SU-DHL-6 (cell line): ENCODE measurements at regions not wholly inside any gene's neighbourhood (a gene's known extent, or its start where the extent isn't known, plus 50 kb on each side); places are given as distances from the start of the nearest gene placed in this dataset.

Experiments
- H2AFZ ChIP-seq: fragments of 200-600 bp; sonication (generic); 2 replicates; pipeline ENCODE4 v1.6.1; 2014; ENCODE audit warnings: low read depth, mild to moderate bottlenecking, moderate library complexity, mixed read lengths, antibody characterized with exemption, low read length; ENCODE audit not compliant: severe bottlenecking
- H3F3A ChIP-seq: fragments of 200-600 bp; shearing (Covaris generic); 2 replicates; pipeline ENCODE4 v1.6.0; 2016; ENCODE audit warnings: antibody characterized with exemption, mild to moderate bottlenecking; ENCODE audit not compliant: insufficient read depth
- H3K27ac ChIP-seq: fragments of 200-600 bp; sonication (generic); 2 replicates; pipeline ENCODE4 v1.5.1; 2016; ENCODE audit warnings: low read depth, mild to moderate bottlenecking, low read length, moderate library complexity, mixed read lengths
- H3K27me3 ChIP-seq: fragments of 200-600 bp; sonication (generic), shearing (Covaris generic); 2 replicates; pipeline ENCODE4 v1.6.0; 2014; ENCODE audit warnings: mild to moderate bottlenecking, low read length
- H3K36me3 ChIP-seq: fragments of 200-600 bp; sonication (generic); 2 replicates; pipeline ENCODE4 v1.6.1; 2014; ENCODE audit warnings: mild to moderate bottlenecking, low read length, mixed read lengths
- H3K4me2 ChIP-seq: fragments of 300-600, 200-600 bp; shearing (Covaris generic), sonication (generic); 2 replicates; pipeline ENCODE4 v1.6.0; 2014; ENCODE audit warnings: low read length, low read depth, mild to moderate bottlenecking; ENCODE audit not compliant: poor library complexity, severe bottlenecking
- H3K4me3 ChIP-seq: fragments of 200-600 bp; sonication (generic); 2 replicates; pipeline ENCODE4 v1.5.1; 2014; ENCODE audit warnings: antibody characterized with exemption, low read length, mild to moderate bottlenecking, mixed read lengths; ENCODE audit not compliant: insufficient read depth, poor library complexity, severe bottlenecking
- H3K79me2 ChIP-seq: fragments of 200-600 bp; sonication (generic); 2 replicates; pipeline ENCODE4 v1.6.1; 2014; ENCODE audit warnings: mild to moderate bottlenecking, low read length, moderate library complexity; ENCODE audit not compliant: insufficient read depth
- H3K9ac ChIP-seq: fragments of 200-600 bp; sonication (generic); 2 replicates; pipeline ENCODE4 v1.7.0; 2014; ENCODE audit warnings: mild to moderate bottlenecking, low read length
- H3K9me2 ChIP-seq: fragments of 200-600 bp; sonication (generic); replicated peaks from 2 replicates; pipeline ENCODE4 v1.6.1; 2014; ENCODE audit warnings: low read length; ENCODE audit not compliant: insufficient read depth
- H3K9me3 ChIP-seq: fragments of 200-600 bp; sonication (generic); 2 replicates; pipeline ENCODE4 v1.6.1; 2014; ENCODE audit warnings: low read length, mixed read lengths; ENCODE audit not compliant: insufficient read depth
- H4K20me1 ChIP-seq: fragments of 200-600 bp; sonication (generic); 2 replicates; pipeline ENCODE4 v1.6.1; 2014; ENCODE audit warnings: low read depth, mild to moderate bottlenecking, antibody characterized with exemption, low read length, moderate library complexity, mixed read lengths
- CTCF ChIP-seq: fragments of 200-600 bp; sonication (generic); IDR thresholded peaks from one replicate; pipeline ENCODE4 v1.5.1; 2017; ENCODE audit warnings: antibody characterized with exemption, mild to moderate bottlenecking, low read length, moderate library complexity; ENCODE audit not compliant: insufficient read depth, poor library complexity, severe bottlenecking
- EZH2phosphoT487 ChIP-seq: fragments of 200-600 bp; sonication (generic), shearing (Covaris generic); conservative IDR thresholded peaks from 2 replicates; pipeline ENCODE4 v1.6.1; 2018; ENCODE audit warnings: mild to moderate bottlenecking, antibody characterized with exemption, low read length, moderate library complexity, mixed read lengths

- no peaks in the 10 kb centered on the region for H3K9me2 ChIP-seq
- no peaks in the 10 kb centered on the region for H4K20me1 ChIP-seq
- TF ChIP-seq EZH2phosphoT487 = no peak
- TF ChIP-seq CTCF = no peak
- H3K4me3 ChIP-seq = no peak overlapping the region
- no peak overlapping the region for H3K9ac ChIP-seq
- H2AFZ ChIP-seq = no peak overlapping the region
- H3F3A ChIP-seq = no peaks in the 10 kb centered on the region
- no peaks in the 10 kb centered on the region for H3K79me2 ChIP-seq
- no peaks in the 10 kb centered on the region for H3K36me3 ChIP-seq
- H3K9me3 ChIP-seq = no peaks in the 10 kb centered on the region
- no peak overlapping the region for H3K27ac ChIP-seq
- no peaks in the 10 kb centered on the region for H3K27me3 ChIP-seq
- no peak overlapping the region for H3K4me2 ChIP-seq
These were observed 320.6 kb downstream of the ETAA1 start for GRCh38 chr2:67717692-67718091.

DNA sequence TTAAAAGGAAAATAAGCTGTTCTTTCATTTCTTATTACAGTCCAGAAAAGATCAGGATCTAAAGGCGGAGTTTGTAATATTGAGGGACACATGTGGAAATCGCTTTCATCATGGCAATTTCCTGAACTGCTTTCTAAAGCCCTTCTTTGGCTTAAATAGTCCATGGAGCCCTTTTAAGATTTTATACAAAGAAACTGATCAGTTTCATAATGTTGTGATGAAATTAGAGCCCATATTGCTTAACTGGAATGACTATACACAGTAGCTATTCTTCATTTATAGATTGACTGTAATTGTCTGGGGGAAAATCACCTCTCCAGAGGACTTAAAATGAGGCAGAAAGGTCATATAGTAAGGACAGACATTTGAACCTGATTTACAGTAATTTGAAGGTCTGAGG is 322.2 kb downstream of the ETAA1 start:
- H3K9ac ChIP-seq = no peak overlapping the region
- H3K36me3 ChIP-seq = no peaks in the 10 kb centered on the region
- no peak overlapping the region for H3K4me2 ChIP-seq
- no peak overlapping the region for H3K4me3 ChIP-seq
- H3K9me3 ChIP-seq = no peaks in the 10 kb centered on the region
- no peaks in the 10 kb centered on the region for H3K9me2 ChIP-seq
- H3F3A ChIP-seq = no peaks in the 10 kb centered on the region
- no peak overlapping the region for H3K27ac ChIP-seq
- H3K27me3 ChIP-seq = no peaks in the 10 kb centered on the region
- H2AFZ ChIP-seq = no peak overlapping the region
- no peaks in the 10 kb centered on the region for H4K20me1 ChIP-seq
- TF ChIP-seq CTCF (no peak), EZH2phosphoT487 (no peak)
- H3K79me2 ChIP-seq = no peaks in the 10 kb centered on the region

GRCh38 chr2:67721516-67721915 is 324.4 kb downstream of the ETAA1 start:
- H3K27ac ChIP-seq = no peak overlapping the region
- H3F3A ChIP-seq = no peaks in the 10 kb centered on the region
- H3K4me3 ChIP-seq = no peak overlapping the region
- H4K20me1 ChIP-seq = no peaks in the 10 kb centered on the region
- no peaks in the 10 kb centered on the region for H3K9me2 ChIP-seq
- no peaks in the 10 kb centered on the region for H3K9me3 ChIP-seq
- H3K9ac ChIP-seq = no peak overlapping the region
- H3K27me3 ChIP-seq = no peaks in the 10 kb centered on the region
- no peaks in the 10 kb centered on the region for H3K79me2 ChIP-seq
- H3K36me3 ChIP-seq = no peaks in the 10 kb centered on the region
- H3K4me2 ChIP-seq = no peak overlapping the region
- no peak for TF ChIP-seq CTCF
- no peak for TF ChIP-seq EZH2phosphoT487
- H2AFZ ChIP-seq = no peak overlapping the region

DNA sequence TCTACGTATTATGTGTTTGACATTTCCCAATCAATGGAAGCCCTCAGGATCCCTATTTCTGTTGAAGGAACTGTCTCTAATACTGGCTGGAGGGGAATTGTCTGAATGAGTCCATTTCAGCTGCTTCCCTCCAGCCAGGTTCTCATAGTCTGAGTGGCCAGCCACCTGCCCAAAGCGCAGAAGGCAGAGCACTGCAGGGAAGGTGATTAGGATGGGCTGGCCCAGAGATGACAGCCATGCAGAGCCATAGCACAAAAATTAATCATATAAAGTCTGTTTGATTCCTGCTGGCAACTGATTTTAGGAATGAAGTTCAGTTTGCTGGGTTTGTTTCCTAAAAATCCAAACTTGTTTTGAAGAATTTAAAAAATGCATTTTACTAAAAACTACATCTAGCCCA is 327.1 kb downstream of the ETAA1 start:
- Histone ChIP-seq H3K79me2 (no peaks in the 10 kb centered on the region), H3K9ac (no peak overlapping the region), H2AFZ (no peak overlapping the region), H3K9me2 (no peaks in the 10 kb centered on the region), H4K20me1 (no peaks in the 10 kb centered on the region), H3K4me2 (no peak overlapping the region), H3K27me3 (no peaks in the 10 kb centered on the region), H3F3A (no peaks in the 10 kb centered on the region), H3K4me3 (no peak overlapping the region), H3K36me3 (no peaks in the 10 kb centered on the region), H3K27ac (no peak overlapping the region), H3K9me3 (no peaks in the 10 kb centered on the region)
- no peak for TF ChIP-seq CTCF
- no peak for TF ChIP-seq EZH2phosphoT487
